ENCODE measurements at regions not wholly inside any gene's neighbourhood (a gene's known extent, or its start where the extent isn't known, plus 50 kb on each side); places are given as distances from the start of the nearest gene placed in this dataset.
A peak's percentile ranks its signal among the peaks of the same experiment; 100 is the strongest.
"Not testable (repeated sequence)": the region's sequence is repeated elsewhere in the genome, so short reads cannot be mapped to it uniquely, and the experiment has no call there.

DNA sequence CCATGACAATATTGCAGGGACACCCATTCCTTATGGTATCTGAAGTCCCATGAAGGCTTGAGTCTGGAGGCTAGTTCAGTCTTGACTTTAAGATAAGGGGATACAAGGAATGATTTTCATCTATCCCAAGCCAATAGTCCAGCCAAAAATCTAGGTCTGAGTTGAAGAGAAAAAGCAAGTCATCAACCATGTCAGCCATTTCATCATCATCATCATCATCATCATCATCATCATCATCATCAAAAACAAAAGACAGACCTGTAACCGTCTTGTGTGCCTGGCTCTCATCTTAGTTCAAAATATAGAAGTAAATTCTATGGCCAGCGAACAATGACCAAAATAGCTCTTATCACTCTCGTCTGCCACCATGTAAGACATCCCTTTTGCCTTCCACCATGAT, 59.5 kb upstream of the FAM90A26 start:
- DNase-seq = not testable (repeated sequence)

- not testable (repeated sequence) for DNase-seq
Measured at GRCh38 chr4:9103148-9103524, 67.1 kb upstream of the FAM90A26 start.

DNA sequence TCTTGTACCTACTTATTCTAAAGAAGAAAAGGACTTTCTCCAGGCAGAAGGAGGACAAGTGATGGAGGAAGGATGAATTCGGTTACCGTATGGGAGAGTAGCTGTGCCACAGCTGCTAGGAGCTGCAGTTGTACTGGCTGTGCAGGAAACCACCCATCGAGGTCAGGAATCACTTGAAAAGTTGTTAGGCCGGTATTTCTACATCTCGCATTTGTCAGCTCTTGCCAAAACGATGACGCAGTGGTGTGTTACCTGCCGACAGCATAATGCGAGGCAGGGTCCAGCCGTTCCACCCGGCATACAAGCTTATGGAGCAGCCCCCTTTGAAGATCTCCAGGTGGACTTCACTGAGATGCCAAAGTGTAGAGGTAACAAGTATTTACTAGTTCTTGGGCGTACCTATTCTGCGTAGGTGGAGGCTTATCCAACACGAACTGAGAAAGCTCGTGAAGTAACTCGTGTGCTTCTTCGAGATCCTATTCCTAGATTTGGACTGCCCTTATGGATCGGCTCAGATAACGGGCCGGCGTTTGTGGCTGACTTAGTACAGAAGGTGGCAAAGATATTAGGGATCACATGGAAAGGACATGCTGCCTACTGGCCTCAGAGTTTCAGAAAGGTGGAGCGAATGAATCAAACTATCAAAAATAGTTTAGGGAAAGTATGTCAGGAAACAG, 67.6 kb upstream of the FAM90A26 start:
- not testable (repeated sequence) for DNase-seq

GRCh38 chr4:9096330-9096729, 73.9 kb upstream of the FAM90A26 start:
- not testable (repeated sequence) for DNase-seq

GRCh38 chr4:9078796-9079195, 91.4 kb upstream of the FAM90A26 start:
- not testable (repeated sequence) for DNase-seq

DNA sequence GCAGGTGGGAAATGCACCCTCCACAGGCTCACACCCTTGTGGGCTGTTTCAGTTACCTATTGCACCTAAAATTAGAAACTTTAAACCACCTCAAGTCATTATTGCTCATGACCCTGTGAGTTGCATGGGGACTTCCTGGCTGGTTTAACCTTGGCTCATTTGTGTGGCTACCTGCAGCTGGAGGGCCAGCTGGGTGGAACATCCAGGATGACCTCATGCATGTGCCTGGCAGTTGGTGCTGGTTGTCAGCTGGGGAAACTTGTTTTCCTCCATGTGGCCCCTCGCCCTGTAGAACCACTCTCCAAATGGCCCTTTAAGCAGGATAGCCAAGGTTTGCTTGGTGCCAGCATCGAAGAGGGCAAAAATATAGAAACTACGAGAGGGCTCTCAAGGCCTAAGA, 93.2 kb upstream of the FAM90A26 start:
- not testable (repeated sequence) for DNase-seq

- not testable (repeated sequence) for DNase-seq
Measured at GRCh38 chr4:9076486-9076885, 93.7 kb upstream of the FAM90A26 start.

DNA sequence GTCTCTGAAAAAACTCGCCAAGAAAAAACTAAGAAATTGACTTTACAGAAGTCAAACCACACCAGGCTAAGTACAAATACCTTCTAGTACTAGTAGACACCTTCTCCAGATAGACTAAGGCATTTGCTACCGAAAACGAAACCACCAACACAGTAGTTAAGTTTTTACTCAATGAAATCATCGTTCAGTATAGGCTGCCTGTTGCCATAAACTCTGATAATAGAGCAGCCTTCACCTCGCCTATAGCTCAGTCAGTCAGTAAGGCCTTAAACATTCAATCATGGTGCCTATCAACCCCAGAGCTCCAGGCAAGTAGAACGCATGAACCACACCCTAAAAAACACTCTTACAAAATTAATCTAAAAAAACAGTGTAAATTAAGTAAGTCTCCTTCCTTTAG, 96.8 kb upstream of the FAM90A26 start:
- DNase-seq = not testable (repeated sequence)

- DNase-seq = peak; percentile 21
Measured at GRCh38 chr4:9072521-9073220, 97.5 kb upstream of the FAM90A26 start.

DNA sequence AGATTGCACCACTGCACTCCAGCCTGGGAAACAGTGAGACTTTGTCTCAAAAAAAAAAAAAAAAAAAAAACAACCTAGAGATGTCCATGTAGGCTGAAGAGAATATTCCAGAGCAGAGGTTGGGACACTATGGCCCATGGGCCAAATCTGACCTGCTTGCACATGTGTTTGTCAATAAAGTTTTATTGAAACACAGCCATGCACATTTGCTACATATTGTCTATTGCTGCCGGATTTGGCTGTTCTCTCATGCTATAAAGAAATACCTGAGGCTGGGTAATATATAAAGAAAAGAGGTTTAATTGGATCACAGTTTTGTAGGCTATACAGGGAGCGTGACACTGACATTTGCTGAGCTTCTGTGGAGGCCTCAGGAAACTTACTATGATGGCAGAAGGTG, 102.3 kb upstream of the FAM90A26 start:
- not testable (repeated sequence) for DNase-seq

GRCh38 chr4:9063612-9064011, 106.6 kb upstream of the FAM90A26 start:
- DNase-seq = not testable (repeated sequence)

- not testable (repeated sequence) for DNase-seq
Measured at GRCh38 chr4:9024866-9025265, 145.3 kb upstream of the FAM90A26 start.

DNA sequence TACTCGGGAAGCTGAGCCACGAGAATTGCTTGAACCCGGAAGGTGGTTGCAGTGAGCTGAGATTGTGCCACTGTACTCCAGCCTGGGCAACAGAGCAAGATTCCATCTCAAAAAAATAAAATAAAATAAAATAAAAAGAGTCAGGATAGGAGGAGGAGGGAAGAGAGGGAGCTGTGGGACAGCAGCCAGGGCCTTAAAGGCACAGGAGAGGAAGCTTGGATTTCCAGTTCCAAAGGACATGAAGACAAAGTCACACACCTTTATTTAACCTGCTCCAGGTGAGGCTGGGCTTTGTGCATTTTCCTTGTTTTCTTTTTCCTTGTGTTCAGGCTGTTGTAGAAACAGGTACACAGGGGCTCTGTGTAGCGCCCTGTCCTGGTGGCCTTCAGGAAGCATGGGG, 138.2 kb upstream of the HMX1 start:
- not testable (repeated sequence) for DNase-seq

GRCh38 chr4:9008407-9008806, 136.8 kb upstream of the HMX1 start:
- DNase-seq = not testable (repeated sequence)

GRCh38 chr4:9001153-9001552, 129.5 kb upstream of the HMX1 start:
- not testable (repeated sequence) for DNase-seq

GRCh38 chr4:9000505-9001001, 128.9 kb upstream of the HMX1 start:
- DNase-seq = peak; percentile 49

- not testable (repeated sequence) for DNase-seq
Measured at GRCh38 chr4:8992981-8993380, 121.3 kb upstream of the HMX1 start.

- not testable (repeated sequence) for DNase-seq
Measured at GRCh38 chr4:8991449-8991848, 119.8 kb upstream of the HMX1 start.

GRCh38 chr4:8990341-8990740, 118.7 kb upstream of the HMX1 start:
- DNase-seq = not testable (repeated sequence)

GRCh38 chr4:8985786-8986185, 114.1 kb upstream of the HMX1 start:
- not testable (repeated sequence) for DNase-seq

- not testable (repeated sequence) for DNase-seq
Measured at GRCh38 chr4:8984641-8985040, 113.0 kb upstream of the HMX1 start.

GRCh38 chr4:8983921-8984320, 112.3 kb upstream of the HMX1 start:
- not testable (repeated sequence) for DNase-seq

GRCh38 chr4:8976466-8977128, 105.0 kb upstream of the HMX1 start:
- DNase-seq = not testable (repeated sequence)
